GM23338 (cell line): ENCODE measurements at regions not wholly inside any gene's neighbourhood (a gene's known extent, or its start where the extent isn't known, plus 50 kb on each side); places are given as distances from the start of the nearest gene placed in this dataset.

ENCODE experiments used
- ATAC-seq: fragments of 200-7000 bp; cut with Tn5 transposase; 3 replicates; pipeline ENCODE4 v1.9.1; 2020
- DNase-seq: peaks from one replicate; pipeline ENCODE4 v3.0.0-alpha.2; 2015; ENCODE audit warnings: low spot score
- H2AFZ ChIP-seq: fragments of 200-600 bp; sonication (generic); 2 replicates; pipeline ENCODE4 v1.8.0; 2016; ENCODE audit warnings: antibody characterized with exemption, mild to moderate bottlenecking, moderate library complexity
- H3F3A ChIP-seq: fragments of 200-600 bp; sonication (generic); replicated peaks from 2 replicates; pipeline ENCODE4 v1.8.0; 2017; ENCODE audit warnings: antibody characterized with exemption, mixed run types, low read depth
- H3K27ac ChIP-seq: fragments of 200-600 bp; sonication (generic); 2 replicates; pipeline ENCODE4 v1.6.1; 2016; ENCODE audit warnings: low read depth
- H3K27me3 ChIP-seq: fragments of 200-600 bp; sonication (generic); 2 replicates; pipeline ENCODE4 v1.8.0; 2016; ENCODE audit warnings: mild to moderate bottlenecking, mixed run types, moderate library complexity; ENCODE audit not compliant: insufficient read depth
- H3K36me3 ChIP-seq: fragments of 200-600 bp; sonication (generic); 2 replicates; pipeline ENCODE4 v1.8.0; 2016; ENCODE audit warnings: mild to moderate bottlenecking; ENCODE audit not compliant: insufficient read depth
- H3K4me1 ChIP-seq: fragments of 200-600 bp; sonication (generic); 2 replicates; pipeline ENCODE4 v1.8.0; 2016; ENCODE audit warnings: mild to moderate bottlenecking, moderate library complexity; ENCODE audit not compliant: insufficient read depth
- H3K4me2 ChIP-seq: fragments of 200-600 bp; sonication (generic); 2 replicates; pipeline ENCODE4 v1.7.1; 2017; ENCODE audit warnings: mixed run types
- H3K4me3 ChIP-seq: fragments of 200-600 bp; sonication (generic); 2 replicates; pipeline ENCODE4 v1.6.1; 2016; ENCODE audit warnings: mixed run types
- H3K79me2 ChIP-seq: fragments of 200-600 bp; sonication (generic); replicated peaks from 2 replicates; pipeline ENCODE4 v1.8.0; 2017; ENCODE audit warnings: mild to moderate bottlenecking; ENCODE audit not compliant: insufficient read depth
- H3K9me2 ChIP-seq: fragments of 200-600 bp; sonication (generic); 2 replicates; pipeline ENCODE4 v1.8.0; 2017; ENCODE audit not compliant: insufficient read depth
- H4K20me1 ChIP-seq: fragments of 200-600 bp; sonication (generic); replicated peaks from 2 replicates; pipeline ENCODE4 v1.8.0; 2017; ENCODE audit warnings: mild to moderate bottlenecking; ENCODE audit not compliant: insufficient read depth
- H3K27ac Mint-ChIP-seq: 2 replicates; pipeline ENCODE4 v1.8.0; 2020; ENCODE audit warnings: inconsistent platforms, mild to moderate bottlenecking, moderate library complexity, mixed read lengths
- H3K27me3 Mint-ChIP-seq: 3 replicates; pipeline ENCODE4 v1.8.0; 2022; ENCODE audit warnings: low read depth, mild to moderate bottlenecking, moderate library complexity, mixed read lengths, inconsistent platforms; ENCODE audit not compliant: insufficient read depth, poor library complexity
- H3K36me3 Mint-ChIP-seq: 3 replicates; pipeline ENCODE4 v1.8.0; 2021; ENCODE audit warnings: low read depth, mild to moderate bottlenecking, inconsistent platforms, moderate library complexity, mixed read lengths
- H3K4me1 Mint-ChIP-seq: 3 replicates; pipeline ENCODE4 v1.8.0; 2020; ENCODE audit warnings: mild to moderate bottlenecking, inconsistent platforms, mixed read lengths
- H3K4me3 Mint-ChIP-seq: 3 replicates; pipeline ENCODE4 v1.8.0; 2021; ENCODE audit warnings: moderate library complexity, mild to moderate bottlenecking, inconsistent platforms, mixed read lengths
- H3K9me3 Mint-ChIP-seq: 3 replicates; pipeline ENCODE4 v1.8.0; 2020; ENCODE audit warnings: moderate library complexity, mild to moderate bottlenecking, inconsistent platforms, mixed read lengths
- EZH2 ChIP-seq: fragments of 200-600 bp; sonication (generic); IDR thresholded peaks from one replicate; pipeline ENCODE4 v1.8.0; 2017; ENCODE audit warnings: antibody characterized with exemption, mild to moderate bottlenecking, low read depth; ENCODE audit not compliant: unreplicated experiment
- NANOG ChIP-seq: IDR thresholded peaks from 2 replicates; pipeline ENCODE4 v1.6.1; 2016; ENCODE audit warnings: antibody characterized with exemption, borderline replicate concordance
- POLR2AphosphoS5 ChIP-seq: IDR thresholded peaks from 2 replicates; pipeline ENCODE4 v1.6.1; 2016; ENCODE audit warnings: antibody characterized with exemption, low read depth
- REST ChIP-seq: IDR thresholded peaks from one replicate; pipeline ENCODE4 v1.6.1; 2018; ENCODE audit warnings: antibody characterized with exemption; ENCODE audit not compliant: unreplicated experiment
- STAT1 ChIP-seq: IDR thresholded peaks from one replicate; pipeline ENCODE4 v1.6.1; 2016; ENCODE audit warnings: antibody characterized with exemption; ENCODE audit not compliant: unreplicated experiment
- TF ChIP-seq, protein P1 (sequence below), 2 experiments: fragments of 200-600 bp in 1 of 2; sonication (generic) in 1 of 2; conservative IDR thresholded peaks; 2 replicates each; pipeline versions ENCODE4 v1.5.1 to v1.6.1; 2016 to 2017; ENCODE audit warnings: antibody characterized with exemption in 2 of 2, low read depth in 2 of 2, mild to moderate bottlenecking in 2 of 2, moderate library complexity in 1 of 2
- TF ChIP-seq, protein P2 (sequence below): fragments of 250-450 bp; sonication (Bioruptor Pico); IDR thresholded peaks from 2 replicates; pipeline ENCODE4 v1.5.0; 2020; ENCODE audit warnings: mild to moderate bottlenecking, moderate library complexity

GRCh38 chr11:69967484-69967883, 110.6 kb upstream of the ANO1 start (continued):
- TF ChIP-seq, protein P1, sequence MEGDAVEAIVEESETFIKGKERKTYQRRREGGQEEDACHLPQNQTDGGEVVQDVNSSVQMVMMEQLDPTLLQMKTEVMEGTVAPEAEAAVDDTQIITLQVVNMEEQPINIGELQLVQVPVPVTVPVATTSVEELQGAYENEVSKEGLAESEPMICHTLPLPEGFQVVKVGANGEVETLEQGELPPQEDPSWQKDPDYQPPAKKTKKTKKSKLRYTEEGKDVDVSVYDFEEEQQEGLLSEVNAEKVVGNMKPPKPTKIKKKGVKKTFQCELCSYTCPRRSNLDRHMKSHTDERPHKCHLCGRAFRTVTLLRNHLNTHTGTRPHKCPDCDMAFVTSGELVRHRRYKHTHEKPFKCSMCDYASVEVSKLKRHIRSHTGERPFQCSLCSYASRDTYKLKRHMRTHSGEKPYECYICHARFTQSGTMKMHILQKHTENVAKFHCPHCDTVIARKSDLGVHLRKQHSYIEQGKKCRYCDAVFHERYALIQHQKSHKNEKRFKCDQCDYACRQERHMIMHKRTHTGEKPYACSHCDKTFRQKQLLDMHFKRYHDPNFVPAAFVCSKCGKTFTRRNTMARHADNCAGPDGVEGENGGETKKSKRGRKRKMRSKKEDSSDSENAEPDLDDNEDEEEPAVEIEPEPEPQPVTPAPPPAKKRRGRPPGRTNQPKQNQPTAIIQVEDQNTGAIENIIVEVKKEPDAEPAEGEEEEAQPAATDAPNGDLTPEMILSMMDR (conservative IDR thresholded peaks at IDR 0.05; ENCODE audit: low read depth in 2 of 2), result no peak
- TF ChIP-seq STAT1 (no peak), EZH2 (no peak), NANOG (no peak), REST (no peak)

- Histone ChIP-seq H3K27me3 (no peaks in the 10 kb centered on the region), H3F3A (no peaks in the 10 kb centered on the region), H3K36me3 (no peaks in the 10 kb centered on the region), H3K9me2 (no peaks in the 10 kb centered on the region), H4K20me1 (no peaks in the 10 kb centered on the region), H3K4me2 (no peak overlapping the region), H3K79me2 (no peaks in the 10 kb centered on the region), H2AFZ (no peak overlapping the region), H3K27ac (no peak overlapping the region), H3K4me1 (peaks cover 15% of the 10 kb centered on the region), H3K4me3 (no peak overlapping the region)
- Mint-ChIP-seq H3K4me1 (peaks cover 30% of the 10 kb centered on the region), H3K27ac (no peak overlapping the region), H3K27me3 (peaks cover 6% of the 10 kb centered on the region), H3K36me3 (no peaks in the 10 kb centered on the region), H3K4me3 (no peak overlapping the region), H3K9me3 (no peaks in the 10 kb centered on the region; the same call in 2 of the 3 replicates)
- DNase-seq, result no peak
- ATAC-seq, result no peak
- TF ChIP-seq EZH2, result no peak
- TF ChIP-seq, protein P2, sequence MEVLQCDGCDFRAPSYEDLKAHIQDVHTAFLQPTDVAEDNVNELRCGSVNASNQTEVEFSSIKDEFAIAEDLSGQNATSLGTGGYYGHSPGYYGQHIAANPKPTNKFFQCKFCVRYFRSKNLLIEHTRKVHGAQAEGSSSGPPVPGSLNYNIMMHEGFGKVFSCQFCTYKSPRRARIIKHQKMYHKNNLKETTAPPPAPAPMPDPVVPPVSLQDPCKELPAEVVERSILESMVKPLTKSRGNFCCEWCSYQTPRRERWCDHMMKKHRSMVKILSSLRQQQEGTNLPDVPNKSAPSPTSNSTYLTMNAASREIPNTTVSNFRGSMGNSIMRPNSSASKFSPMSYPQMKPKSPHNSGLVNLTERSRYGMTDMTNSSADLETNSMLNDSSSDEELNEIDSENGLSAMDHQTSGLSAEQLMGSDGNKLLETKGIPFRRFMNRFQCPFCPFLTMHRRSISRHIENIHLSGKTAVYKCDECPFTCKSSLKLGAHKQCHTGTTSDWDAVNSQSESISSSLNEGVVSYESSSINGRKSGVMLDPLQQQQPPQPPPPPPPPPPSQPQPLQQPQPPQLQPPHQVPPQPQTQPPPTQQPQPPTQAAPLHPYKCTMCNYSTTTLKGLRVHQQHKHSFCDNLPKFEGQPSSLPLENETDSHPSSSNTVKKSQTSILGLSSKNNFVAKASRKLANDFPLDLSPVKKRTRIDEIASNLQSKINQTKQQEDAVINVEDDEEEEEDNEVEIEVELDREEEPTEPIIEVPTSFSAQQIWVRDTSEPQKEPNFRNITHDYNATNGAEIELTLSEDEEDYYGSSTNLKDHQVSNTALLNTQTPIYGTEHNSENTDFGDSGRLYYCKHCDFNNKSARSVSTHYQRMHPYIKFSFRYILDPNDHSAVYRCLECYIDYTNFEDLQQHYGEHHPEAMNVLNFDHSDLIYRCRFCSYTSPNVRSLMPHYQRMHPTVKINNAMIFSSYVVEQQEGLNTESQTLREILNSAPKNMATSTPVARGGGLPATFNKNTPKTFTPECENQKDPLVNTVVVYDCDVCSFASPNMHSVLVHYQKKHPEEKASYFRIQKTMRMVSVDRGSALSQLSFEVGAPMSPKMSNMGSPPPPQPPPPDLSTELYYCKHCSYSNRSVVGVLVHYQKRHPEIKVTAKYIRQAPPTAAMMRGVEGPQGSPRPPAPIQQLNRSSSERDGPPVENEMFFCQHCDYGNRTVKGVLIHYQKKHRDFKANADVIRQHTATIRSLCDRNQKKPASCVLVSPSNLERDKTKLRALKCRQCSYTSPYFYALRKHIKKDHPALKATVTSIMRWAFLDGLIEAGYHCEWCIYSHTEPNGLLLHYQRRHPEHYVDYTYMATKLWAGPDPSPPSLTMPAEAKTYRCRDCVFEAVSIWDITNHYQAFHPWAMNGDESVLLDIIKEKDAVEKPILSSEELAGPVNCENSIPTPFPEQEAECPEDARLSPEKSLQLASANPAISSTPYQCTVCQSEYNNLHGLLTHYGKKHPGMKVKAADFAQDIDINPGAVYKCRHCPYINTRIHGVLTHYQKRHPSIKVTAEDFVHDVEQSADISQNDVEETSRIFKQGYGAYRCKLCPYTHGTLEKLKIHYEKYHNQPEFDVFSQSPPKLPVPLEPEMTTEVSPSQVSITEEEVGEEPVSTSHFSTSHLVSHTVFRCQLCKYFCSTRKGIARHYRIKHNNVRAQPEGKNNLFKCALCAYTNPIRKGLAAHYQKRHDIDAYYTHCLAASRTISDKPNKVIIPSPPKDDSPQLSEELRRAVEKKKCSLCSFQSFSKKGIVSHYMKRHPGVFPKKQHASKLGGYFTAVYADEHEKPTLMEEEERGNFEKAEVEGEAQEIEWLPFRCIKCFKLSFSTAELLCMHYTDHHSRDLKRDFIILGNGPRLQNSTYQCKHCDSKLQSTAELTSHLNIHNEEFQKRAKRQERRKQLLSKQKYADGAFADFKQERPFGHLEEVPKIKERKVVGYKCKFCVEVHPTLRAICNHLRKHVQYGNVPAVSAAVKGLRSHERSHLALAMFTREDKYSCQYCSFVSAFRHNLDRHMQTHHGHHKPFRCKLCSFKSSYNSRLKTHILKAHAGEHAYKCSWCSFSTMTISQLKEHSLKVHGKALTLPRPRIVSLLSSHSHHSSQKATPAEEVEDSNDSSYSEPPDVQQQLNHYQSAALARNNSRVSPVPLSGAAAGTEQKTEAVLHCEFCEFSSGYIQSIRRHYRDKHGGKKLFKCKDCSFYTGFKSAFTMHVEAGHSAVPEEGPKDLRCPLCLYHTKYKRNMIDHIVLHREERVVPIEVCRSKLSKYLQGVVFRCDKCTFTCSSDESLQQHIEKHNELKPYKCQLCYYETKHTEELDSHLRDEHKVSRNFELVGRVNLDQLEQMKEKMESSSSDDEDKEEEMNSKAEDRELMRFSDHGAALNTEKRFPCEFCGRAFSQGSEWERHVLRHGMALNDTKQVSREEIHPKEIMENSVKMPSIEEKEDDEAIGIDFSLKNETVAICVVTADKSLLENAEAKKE (CRISPR knock-in tag), result no peak
- TF ChIP-seq, protein P1 (conservative IDR thresholded peaks at IDR 0.05; ENCODE audit: low read depth in 2 of 2), result no peak
- TF ChIP-seq POLR2AphosphoS5, result no peak
- TF ChIP-seq NANOG, result no peak
Observed at GRCh38 chr11:69968396-69969347, 109.4 kb upstream of the ANO1 start.
